HG02870 (cell line): ENCODE measurements at regions not wholly inside any gene's neighbourhood (a gene's known extent, or its start where the extent isn't known, plus 50 kb on each side); places are given as distances from the start of the nearest gene placed in this dataset.

ENCODE experiments used
- ATAC-seq: cut with Tn5 transposase; IDR thresholded peaks from one replicate; pipeline ENCODE4 v1.9.1; 2021; ENCODE audit warnings: mild to moderate bottlenecking, moderate library complexity; ENCODE audit not compliant: unreplicated experiment

DNA sequence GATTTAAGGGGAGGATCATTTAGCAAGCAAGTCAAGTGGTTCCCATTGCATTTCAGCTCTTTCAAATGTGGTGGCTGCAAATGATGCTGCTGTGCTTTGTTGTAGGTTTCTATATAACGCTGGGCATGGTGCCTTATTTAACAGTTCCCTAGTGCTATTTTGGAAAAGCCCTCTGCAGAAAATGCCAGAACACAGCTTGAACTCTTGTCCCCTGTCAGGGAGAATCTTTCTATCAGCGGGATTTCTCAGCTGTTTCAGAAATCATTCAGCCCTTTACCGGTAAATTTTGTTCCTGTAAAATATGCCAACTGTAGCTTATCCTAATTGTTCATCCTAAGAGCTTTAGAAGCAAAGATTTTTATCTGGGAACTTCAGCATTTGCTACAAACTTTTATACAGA is 77.8 kb upstream of the DTNA start:
- no peak for ATAC-seq

- ATAC-seq: no peak
These were observed 76.7 kb upstream of the DTNA start for GRCh38 chr18:34633368-34633767.

GRCh38 chr18:34637094-34637801 is 72.8 kb upstream of the DTNA start:
- no peak for ATAC-seq

DNA sequence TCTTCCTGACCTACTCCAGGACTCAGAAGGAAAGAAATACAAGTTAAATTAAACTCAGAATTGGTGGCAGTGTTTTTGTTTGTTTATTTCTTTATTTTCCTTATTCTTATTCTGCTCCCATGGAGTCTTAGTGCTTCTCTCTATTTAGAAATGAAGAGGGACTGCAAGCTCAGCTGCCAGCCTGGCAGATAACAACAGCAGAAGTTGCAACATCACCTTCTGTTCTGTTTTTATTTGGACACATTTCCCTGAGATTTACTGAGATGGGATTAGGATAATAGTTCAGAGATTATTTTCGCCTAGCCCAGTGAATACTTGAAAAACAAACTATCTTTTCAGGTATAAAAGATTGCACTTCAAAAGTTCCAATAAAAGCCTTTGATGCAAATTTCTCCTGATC is 70.4 kb upstream of the DTNA start:
- ATAC-seq: no peak

DNA sequence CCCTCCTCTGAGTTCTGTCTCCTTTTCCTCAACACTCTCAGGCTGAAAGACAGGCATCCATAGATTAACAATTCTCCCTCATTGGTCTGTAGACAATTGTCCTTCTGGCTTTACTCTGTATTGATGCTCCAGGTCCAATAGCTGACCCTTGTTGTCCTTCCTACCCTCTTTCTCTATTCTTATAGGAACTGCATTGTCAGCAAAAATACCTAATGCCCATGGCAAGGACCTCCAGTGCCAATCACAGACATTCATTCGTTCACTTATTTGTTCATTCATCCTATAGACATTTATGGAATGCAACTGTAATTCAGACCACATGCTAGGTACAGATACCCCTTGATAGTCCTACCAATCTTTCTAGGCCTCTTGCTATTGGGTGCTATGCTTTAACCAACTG is 69.8 kb upstream of the DTNA start:
- ATAC-seq: no peak

DNA sequence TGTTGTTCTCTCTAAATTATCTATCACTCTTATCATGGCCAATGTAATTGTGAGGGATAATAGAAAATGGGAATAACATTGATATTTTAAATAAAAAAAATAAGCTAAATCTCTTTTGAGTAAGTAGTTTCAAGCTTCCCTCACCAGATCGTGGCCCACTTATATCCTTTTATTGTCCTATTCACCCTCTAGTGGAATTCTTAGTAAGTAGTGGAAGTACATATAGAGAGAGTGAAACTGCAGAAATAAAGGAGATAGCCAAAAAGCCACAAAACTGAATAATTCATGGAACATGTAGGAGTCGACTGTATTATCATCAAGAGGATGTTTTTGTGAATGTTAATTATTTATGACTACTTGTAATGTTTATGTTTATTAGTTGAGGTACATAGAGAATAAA is 66.1 kb upstream of the DTNA start:
- ATAC-seq: no peak

DNA sequence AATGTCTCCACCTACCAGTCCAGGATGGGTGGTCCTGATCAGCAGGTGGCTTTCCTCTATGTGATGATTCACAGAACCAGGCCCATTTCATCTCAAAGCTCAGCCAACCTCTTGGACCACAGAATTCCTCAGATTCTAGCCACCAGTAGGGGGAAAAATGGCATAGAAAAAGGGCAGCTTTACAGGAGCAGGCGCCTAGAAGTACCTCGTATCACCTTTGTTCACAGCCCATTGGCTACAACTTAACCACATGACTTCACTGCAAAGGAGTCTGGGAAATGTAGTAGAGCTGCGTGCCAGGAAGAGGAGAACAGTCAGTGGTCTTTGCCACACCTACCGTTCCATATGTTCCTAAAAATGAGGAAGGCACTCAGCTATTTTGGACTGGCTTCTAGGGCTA is 62.8 kb upstream of the DTNA start:
- ATAC-seq: peak; percentile 88

GRCh38 chr18:34648269-34648985 is 61.7 kb upstream of the DTNA start:
- ATAC-seq: no peak

DNA sequence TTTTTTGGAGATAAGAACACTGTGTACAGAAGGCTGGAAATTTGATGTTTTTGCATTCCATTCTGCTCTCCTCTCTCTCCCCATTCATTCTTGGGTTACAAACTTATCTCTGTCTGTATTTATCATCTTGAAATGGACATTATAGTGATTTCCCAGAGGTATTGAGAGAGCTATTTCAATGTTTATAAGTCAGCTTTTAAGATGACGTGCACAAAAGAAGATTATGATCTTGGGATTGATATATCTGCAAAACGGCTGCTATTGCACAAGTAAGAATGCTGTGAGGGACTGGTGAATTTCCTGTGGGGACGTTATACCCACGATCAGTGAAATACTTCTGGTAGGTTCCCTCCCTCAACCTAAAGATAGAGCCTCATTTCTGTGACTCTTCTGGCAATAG is 61.0 kb upstream of the DTNA start:
- no peak for ATAC-seq

GRCh38 chr18:34650121-34650545 is 60.0 kb upstream of the DTNA start:
- no peak for ATAC-seq

DNA sequence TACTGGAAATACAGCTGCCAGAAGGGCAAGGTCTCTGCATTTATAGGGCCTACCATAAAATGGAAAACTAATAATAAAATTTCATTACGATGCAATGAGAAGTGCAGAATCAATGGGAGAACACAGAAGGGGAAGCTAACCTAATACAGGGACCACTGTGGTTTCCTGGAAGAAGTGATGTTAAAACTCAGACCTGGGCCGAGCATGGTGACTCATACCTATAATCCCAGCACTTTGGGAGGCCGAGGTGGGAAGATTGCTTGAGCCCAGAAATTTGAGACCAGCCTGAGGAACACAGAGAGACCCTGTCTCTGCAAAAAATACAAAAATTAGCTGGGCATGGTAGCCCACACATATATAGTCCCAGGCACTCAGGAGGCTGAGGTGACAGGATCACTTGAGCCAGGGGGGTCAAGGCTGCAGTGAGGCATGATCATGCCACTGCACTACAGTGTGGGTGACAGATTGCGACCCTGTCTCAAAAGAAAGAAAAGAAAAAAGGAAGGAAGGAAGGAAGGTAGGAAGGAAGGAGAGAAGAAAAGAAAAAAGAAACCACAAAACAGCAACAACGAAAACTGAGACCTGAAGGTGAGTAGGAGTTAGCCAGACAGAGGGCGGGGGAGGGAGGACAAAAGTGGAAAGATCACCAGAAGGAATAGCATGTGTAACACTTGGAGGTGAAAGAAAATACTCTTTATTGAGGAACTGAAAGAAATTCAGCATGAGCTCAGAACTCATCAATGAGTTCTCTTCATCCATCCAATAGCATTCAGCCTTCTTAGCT is 58.3 kb upstream of the DTNA start:
- ATAC-seq: no peak

DNA sequence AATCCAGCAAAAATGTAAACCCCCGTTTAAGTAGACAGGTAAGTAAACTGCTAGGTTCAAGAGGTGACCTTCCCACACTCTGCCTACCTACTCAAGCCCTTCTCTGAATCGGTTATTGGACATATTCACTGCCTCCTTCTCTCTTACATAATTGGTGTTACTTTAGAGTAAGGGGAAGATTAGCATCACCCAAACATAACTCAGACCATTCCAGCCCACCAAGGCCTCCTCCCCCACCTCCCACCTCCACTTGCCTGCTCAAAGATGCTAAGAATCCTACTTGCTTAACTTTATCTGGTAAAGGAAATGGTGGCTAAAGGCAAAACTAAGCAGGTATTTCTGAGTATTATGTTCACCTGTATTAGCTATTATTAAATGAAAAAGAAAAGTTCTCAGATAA is 55.0 kb upstream of the DTNA start:
- ATAC-seq: no peak

DNA sequence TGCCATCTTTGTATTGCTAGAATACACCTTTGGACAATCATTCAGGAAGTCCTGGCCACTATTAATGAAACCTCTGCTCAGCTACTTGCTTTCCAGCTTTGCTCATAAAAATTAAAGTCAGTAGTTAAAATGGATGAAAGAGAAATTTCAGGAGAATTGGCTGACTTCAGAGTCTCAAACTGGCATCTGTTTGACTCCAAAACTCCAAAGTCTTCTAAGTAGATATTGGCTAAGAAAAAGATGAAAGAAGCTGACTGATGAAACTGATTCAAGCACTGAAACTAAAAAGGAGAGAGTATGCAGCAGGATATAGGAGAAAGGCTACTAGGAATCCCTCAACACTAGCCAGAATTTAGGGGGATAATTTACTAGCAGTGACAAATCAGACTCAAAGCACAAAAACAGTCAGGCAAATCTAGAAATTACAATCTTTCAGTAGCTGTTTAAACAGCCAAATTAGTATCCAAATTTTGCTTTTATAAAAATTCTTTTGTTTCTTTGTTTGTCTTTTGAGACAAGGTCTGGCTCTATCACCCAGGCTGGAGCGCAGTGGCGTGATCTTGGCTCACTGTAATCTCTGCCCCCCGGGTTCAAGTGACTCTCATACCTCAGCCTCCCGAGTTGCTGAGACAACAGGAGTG is 52.1 kb upstream of the DTNA start:
- ATAC-seq: no peak

DNA sequence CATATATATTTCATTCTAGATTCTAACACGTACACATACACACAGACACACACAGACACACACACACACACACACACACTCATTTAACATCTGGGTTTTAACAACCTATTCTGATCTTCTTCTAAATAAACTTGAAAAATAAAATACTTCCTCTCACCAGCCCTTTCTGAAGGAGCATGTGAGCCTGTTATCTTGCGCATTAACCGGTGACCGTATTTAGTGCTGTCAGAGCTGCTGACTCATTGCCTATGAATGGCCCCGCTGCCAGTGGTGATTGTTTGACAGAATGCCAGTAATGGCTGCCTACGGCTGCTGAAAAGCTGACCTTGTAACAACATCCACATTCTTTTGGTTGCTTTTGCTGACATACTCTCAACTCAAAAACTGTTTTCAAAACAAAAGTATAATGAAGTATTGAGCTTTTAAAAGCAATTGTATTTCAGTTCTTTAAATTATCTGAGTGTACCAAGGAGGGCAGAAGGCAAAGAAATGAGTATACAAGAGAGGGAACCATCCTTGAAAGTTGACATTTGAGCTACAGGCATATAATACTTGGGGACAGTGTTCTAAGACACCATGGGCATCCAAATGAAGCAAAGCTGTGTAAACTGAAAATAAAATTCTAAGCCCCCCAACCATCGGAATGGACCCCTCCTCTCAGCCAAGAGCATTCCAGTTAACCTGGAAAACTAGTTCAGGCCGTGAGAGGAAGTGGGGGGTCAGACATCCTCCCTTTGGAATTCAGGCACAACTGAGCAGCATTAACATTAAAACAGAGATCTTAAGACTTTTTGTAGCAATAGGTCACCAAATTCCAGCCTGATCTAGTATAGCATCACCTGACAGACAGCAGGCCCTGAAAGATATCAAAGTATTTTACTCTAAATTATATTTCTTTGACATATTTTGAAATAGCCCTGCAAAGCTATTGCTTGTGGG is 50.2 kb upstream of the DTNA start:
- ATAC-seq: no peak
